ENCODE measurements at regions not wholly inside any gene's neighbourhood (a gene's known extent, or its start where the extent isn't known, plus 50 kb on each side); places are given as distances from the start of the nearest gene placed in this dataset.

DNA sequence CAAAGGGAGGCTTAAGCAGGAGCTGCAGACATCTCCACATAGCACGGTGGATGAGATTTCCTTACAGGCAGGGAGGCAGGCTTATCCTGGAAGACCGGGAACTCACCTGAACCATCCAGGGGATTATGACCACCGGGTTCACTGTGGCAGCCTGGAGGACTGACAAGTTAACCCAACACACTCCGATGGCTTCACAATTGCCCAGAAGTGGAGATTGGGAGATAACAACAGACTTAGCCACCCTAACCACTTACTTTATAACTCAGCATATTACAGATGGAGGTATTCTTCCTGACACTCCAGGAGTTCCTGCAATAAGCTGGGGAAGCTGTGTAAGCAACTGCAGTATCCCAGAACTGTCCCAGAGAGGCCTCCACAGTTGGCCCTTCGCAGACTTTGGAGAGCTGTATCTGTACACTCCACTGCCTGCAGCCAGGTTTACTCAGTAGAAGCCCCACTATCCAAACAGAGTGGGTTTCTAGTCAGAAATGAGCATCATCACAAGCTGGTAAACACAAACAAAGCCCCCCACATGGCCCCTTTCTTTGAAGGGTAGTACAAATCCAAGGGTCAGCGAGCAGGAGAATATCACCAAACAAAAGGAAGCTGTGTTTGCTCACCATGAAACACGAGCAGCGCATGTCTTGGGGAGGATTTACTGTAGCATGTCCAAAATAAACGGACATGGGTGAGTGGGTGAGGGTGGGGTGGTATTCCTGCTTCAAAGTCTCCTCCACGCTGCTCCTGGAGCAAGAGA lies 462.2 kb downstream of the RASEF start:
- TF ChIP-seq, protein P1, sequence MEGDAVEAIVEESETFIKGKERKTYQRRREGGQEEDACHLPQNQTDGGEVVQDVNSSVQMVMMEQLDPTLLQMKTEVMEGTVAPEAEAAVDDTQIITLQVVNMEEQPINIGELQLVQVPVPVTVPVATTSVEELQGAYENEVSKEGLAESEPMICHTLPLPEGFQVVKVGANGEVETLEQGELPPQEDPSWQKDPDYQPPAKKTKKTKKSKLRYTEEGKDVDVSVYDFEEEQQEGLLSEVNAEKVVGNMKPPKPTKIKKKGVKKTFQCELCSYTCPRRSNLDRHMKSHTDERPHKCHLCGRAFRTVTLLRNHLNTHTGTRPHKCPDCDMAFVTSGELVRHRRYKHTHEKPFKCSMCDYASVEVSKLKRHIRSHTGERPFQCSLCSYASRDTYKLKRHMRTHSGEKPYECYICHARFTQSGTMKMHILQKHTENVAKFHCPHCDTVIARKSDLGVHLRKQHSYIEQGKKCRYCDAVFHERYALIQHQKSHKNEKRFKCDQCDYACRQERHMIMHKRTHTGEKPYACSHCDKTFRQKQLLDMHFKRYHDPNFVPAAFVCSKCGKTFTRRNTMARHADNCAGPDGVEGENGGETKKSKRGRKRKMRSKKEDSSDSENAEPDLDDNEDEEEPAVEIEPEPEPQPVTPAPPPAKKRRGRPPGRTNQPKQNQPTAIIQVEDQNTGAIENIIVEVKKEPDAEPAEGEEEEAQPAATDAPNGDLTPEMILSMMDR (conservative IDR thresholded peaks at IDR 0.05 in 1 of 2, IDR thresholded peaks at IDR 0.05 in 1 of 2; ENCODE audit: low read depth in 1 of 2, low read length in 2 of 2): no peak
- no peak for TF ChIP-seq EZH2 (IDR thresholded peaks at IDR 0.05; ENCODE audit: low read length, missing control alignments)
